Nephron (organoid): ENCODE measurements at regions not wholly inside any gene's neighbourhood (a gene's known extent, or its start where the extent isn't known, plus 50 kb on each side); places are given as distances from the start of the nearest gene placed in this dataset.

Source experiments
- H3K27ac Mint-ChIP-seq, 3 experiments: 2 replicates each; pipeline ENCODE4 v1.8.0; 2020; ENCODE audit warnings: mixed read lengths in 3 of 3, mild to moderate bottlenecking in 2 of 3, moderate library complexity in 1 of 3
- H3K27me3 Mint-ChIP-seq: 2 replicates; pipeline ENCODE4 v1.8.0; 2021; ENCODE audit warnings: low read depth, mild to moderate bottlenecking, moderate library complexity, mixed read lengths
- H3K36me3 Mint-ChIP-seq: 2 replicates; pipeline ENCODE4 v1.8.0; 2020; ENCODE audit warnings: low read depth, mixed read lengths
- H3K4me1 Mint-ChIP-seq: 2 replicates; pipeline ENCODE4 v1.8.0; 2020; ENCODE audit warnings: mixed read lengths
- H3K4me3 Mint-ChIP-seq, 3 experiments: 2 replicates each; pipeline ENCODE4 v1.8.0; 2020; ENCODE audit warnings: mild to moderate bottlenecking in 3 of 3, mixed read lengths in 3 of 3, moderate library complexity in 2 of 3
- H3K9me3 Mint-ChIP-seq: 2 replicates; pipeline ENCODE4 v1.8.0; 2020; ENCODE audit warnings: mixed read lengths
- TF ChIP-seq, protein P1 (sequence below), 3 experiments: fragments of 200-600 bp; sonication (generic); IDR thresholded peaks; one replicate each; pipeline ENCODE4 v1.5.0; 2021; ENCODE audit warnings: antibody characterized with exemption in 3 of 3; ENCODE audit not compliant: unreplicated experiment in 3 of 3

DNA sequence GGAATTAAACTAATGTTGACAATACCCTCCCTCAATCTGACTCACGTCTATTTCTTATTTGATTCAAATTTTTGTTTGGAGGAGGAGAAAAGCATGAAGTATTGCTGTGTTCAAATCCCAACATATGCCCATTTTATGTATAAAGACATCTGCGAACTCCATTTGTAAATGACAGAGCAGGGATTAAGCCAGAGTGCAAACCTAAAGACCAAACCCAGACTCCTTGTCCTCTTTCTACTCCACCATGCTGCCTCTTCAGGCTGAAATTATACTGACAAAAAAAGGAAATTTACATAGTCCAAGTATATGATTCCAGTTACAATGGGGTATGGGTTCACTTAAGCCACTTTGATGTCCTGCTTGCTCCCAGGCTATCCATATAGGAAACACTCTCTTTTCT is 383.1 kb downstream of the ADRA2A start:
- Mint-ChIP-seq H3K27me3 (peaks cover 15% of the 10 kb centered on the region), H3K9me3 (peaks cover 23% of the 10 kb centered on the region), H3K4me1 (no peaks in the 10 kb centered on the region), H3K36me3 (peaks cover 7% of the 10 kb centered on the region), H3K4me3 (no peak overlapping the region), H3K27ac (no peak overlapping the region)
- TF ChIP-seq, protein P1, sequence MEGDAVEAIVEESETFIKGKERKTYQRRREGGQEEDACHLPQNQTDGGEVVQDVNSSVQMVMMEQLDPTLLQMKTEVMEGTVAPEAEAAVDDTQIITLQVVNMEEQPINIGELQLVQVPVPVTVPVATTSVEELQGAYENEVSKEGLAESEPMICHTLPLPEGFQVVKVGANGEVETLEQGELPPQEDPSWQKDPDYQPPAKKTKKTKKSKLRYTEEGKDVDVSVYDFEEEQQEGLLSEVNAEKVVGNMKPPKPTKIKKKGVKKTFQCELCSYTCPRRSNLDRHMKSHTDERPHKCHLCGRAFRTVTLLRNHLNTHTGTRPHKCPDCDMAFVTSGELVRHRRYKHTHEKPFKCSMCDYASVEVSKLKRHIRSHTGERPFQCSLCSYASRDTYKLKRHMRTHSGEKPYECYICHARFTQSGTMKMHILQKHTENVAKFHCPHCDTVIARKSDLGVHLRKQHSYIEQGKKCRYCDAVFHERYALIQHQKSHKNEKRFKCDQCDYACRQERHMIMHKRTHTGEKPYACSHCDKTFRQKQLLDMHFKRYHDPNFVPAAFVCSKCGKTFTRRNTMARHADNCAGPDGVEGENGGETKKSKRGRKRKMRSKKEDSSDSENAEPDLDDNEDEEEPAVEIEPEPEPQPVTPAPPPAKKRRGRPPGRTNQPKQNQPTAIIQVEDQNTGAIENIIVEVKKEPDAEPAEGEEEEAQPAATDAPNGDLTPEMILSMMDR (IDR thresholded peaks at IDR 0.05; ENCODE audit: unreplicated experiment in 3 of 3): no peak

DNA sequence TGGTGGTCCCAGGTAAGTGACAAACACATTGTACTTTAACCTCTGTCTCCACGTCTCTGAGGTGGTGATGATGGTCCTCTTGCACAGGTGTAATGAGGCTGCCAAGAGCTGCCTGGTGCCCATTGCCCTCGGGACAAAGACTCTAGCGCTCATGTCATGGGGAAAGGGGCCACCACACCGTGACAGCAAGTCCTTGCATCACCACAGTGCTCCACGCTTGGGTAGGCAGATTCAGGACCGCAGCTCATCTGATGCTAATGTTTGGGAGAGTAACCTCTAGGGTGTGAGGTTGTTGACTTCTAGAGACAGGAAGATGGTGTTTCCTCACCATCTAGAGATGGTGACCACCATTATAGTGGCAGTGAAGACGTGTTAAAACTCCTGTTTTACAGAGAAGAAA is 395.6 kb downstream of the ADRA2A start:
- no peaks in the 10 kb centered on the region for H3K4me1 Mint-ChIP-seq
- H3K27ac Mint-ChIP-seq: no peak overlapping the region
- H3K36me3 Mint-ChIP-seq: no peaks in the 10 kb centered on the region
- no peak overlapping the region for H3K4me3 Mint-ChIP-seq
- TF ChIP-seq, protein P1 (IDR thresholded peaks at IDR 0.05; ENCODE audit: unreplicated experiment in 3 of 3): no peak
- no peaks in the 10 kb centered on the region for H3K9me3 Mint-ChIP-seq
- no peaks in the 10 kb centered on the region for H3K27me3 Mint-ChIP-seq

DNA sequence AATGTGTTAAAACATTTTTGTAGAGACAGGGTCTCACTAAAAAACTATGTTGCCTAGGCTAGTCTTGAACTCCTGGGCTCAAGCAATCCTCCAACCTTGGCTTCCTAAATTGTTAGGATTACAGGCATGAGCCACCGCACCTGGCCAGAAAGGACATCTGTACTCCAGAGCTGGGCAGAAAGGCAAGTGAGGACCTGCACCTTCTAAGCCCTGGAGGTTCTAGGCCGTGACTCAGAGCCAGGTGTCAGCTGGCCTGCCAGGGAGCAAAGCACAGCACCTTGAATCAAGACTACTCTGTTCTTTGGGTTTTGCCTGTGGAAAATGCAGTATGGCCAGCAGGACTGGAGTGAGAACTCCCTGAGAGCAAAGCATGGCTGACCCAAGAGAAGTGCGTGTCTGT is 396.5 kb downstream of the ADRA2A start:
- Mint-ChIP-seq H3K36me3 (no peaks in the 10 kb centered on the region), H3K4me3 (no peak overlapping the region), H3K27ac (no peak overlapping the region), H3K9me3 (no peaks in the 10 kb centered on the region), H3K4me1 (peaks cover 3% of the 10 kb centered on the region), H3K27me3 (no peaks in the 10 kb centered on the region)
- TF ChIP-seq, protein P1 (IDR thresholded peaks at IDR 0.05; ENCODE audit: unreplicated experiment in 3 of 3): no peak

DNA sequence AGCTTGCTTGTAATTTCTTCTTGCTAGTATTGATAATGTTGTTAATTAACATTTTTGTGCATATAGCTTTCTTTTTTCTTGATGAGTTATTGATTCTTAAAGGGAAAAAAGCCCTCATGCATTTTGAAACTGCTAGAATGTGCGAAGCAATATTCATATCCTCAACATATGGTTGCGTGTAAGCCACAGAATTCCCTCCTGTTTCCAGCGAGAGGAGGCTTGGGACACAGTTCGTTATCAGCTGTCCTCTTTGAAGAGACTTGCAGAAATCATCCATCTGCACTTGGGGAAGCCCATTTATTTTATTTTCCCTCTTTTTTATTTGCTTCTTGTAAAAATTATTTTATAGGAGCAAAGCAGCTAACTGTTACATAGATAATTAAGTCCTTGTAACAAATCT is 398.0 kb downstream of the ADRA2A start:
- Mint-ChIP-seq H3K9me3 (no peaks in the 10 kb centered on the region), H3K4me1 (peaks cover 9% of the 10 kb centered on the region), H3K4me3 (no peak overlapping the region), H3K27ac (no peak overlapping the region), H3K27me3 (peaks cover 4% of the 10 kb centered on the region), H3K36me3 (no peaks in the 10 kb centered on the region)
- TF ChIP-seq, protein P1 (IDR thresholded peaks at IDR 0.05; ENCODE audit: unreplicated experiment in 3 of 3): no peak

DNA sequence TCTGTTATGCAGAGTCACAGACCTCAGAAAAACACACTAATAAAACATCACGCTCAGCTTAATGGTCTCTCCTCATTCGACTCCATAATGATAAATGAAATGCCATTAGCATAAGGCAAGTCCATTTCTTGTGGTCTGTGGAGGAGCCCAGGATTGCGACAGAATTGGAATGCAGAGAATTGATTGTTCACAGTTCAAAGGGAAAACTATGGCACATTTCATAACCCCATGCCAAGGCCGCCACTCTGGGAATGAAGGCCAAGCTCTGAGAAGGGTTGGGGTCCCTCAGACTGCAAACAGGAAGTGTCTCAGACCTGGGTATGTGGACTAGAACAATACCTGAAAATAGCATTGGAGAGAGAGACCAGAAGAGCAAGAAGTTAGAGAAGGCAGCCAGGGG is 398.9 kb downstream of the ADRA2A start:
- no peak overlapping the region for H3K27ac Mint-ChIP-seq
- H3K4me1 Mint-ChIP-seq: peaks cover 14% of the 10 kb centered on the region
- H3K4me3 Mint-ChIP-seq: no peak overlapping the region
- TF ChIP-seq, protein P1 (IDR thresholded peaks at IDR 0.05; ENCODE audit: unreplicated experiment in 3 of 3): no peak
- no peaks in the 10 kb centered on the region for H3K9me3 Mint-ChIP-seq
- peaks cover 7% of the 10 kb centered on the region for H3K27me3 Mint-ChIP-seq
- H3K36me3 Mint-ChIP-seq: no peaks in the 10 kb centered on the region

DNA sequence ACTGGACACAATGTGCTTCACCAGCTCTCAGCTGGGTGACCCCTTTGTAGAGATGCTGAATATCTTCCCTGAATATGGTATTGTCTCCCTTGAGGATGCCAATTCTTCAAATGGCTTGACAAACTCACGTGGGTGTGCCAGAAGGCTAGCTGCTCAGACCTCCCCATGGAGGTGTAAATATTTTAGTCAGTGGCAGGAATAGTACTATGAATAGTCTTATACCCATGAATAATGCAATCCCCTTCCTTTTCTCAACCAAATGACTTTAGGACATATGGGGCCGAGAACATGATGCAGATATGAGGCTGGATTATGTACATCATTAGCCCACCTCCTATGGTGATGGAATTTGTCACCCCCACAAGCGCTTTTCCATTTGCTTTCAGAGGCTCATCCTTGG is 401.8 kb downstream of the ADRA2A start:
- Mint-ChIP-seq H3K4me3 (no peak overlapping the region), H3K4me1 (peaks cover 14% of the 10 kb centered on the region), H3K36me3 (no peaks in the 10 kb centered on the region), H3K9me3 (no peaks in the 10 kb centered on the region), H3K27me3 (peaks cover 10% of the 10 kb centered on the region), H3K27ac (no peak overlapping the region)
- TF ChIP-seq, protein P1 (IDR thresholded peaks at IDR 0.05; ENCODE audit: unreplicated experiment in 3 of 3): no peak
